Immature natural killer cell (primary cell): ENCODE measurements at regions not wholly inside any gene's neighbourhood (a gene's known extent, or its start where the extent isn't known, plus 50 kb on each side); places are given as distances from the start of the nearest gene placed in this dataset.

Experiments
- DNase-seq, 3 donors: peaks; one replicate each; pipeline ENCODE4 v3.0.0; 2022; ENCODE audit warnings: mixed read lengths in 1 of 3
- H3K27ac Mint-ChIP-seq, 6 donors: one replicate each; pipeline ENCODE4 v1.8.0; 2020; ENCODE audit warnings: mixed read lengths in 6 of 6, mild to moderate bottlenecking in 5 of 6, inconsistent platforms in 4 of 6, moderate library complexity in 3 of 6
- H3K27me3 Mint-ChIP-seq, 3 donors: one replicate each; pipeline ENCODE4 v1.8.0; 2020 to 2021; ENCODE audit warnings: low read depth in 3 of 3, mild to moderate bottlenecking in 3 of 3, mixed read lengths in 3 of 3, moderate library complexity in 3 of 3, inconsistent platforms in 1 of 3
- H3K36me3 Mint-ChIP-seq, 3 donors: one replicate each; pipeline ENCODE4 v1.8.0; 2020; ENCODE audit warnings: mixed read lengths in 3 of 3, inconsistent platforms in 2 of 3, mild to moderate bottlenecking in 2 of 3
- H3K4me1 Mint-ChIP-seq, 2 donors: one replicate each; pipeline ENCODE4 v1.8.0; 2020; ENCODE audit warnings: inconsistent platforms in 2 of 2, mild to moderate bottlenecking in 2 of 2, mixed read lengths in 2 of 2, moderate library complexity in 1 of 2
- H3K4me3 Mint-ChIP-seq, 5 donors: one replicate each; pipeline ENCODE4 v1.8.0; 2020; ENCODE audit warnings: mild to moderate bottlenecking in 5 of 5, mixed read lengths in 5 of 5, inconsistent platforms in 3 of 5, moderate library complexity in 3 of 5
- H3K9me3 Mint-ChIP-seq, 6 donors: one replicate each; pipeline ENCODE4 v1.8.0; 2020; ENCODE audit warnings: mild to moderate bottlenecking in 6 of 6, mixed read lengths in 6 of 6, inconsistent platforms in 4 of 6, moderate library complexity in 3 of 6

- H3K27ac Mint-ChIP-seq, result peak overlapping the region in 2 of 6 donors; percentile 20 to 75
- no peak overlapping the region for H3K4me3 Mint-ChIP-seq
- no peak for DNase-seq
- peaks cover 0 to 3% (median 2%) of the 10 kb centered on the region in 3 donors for H3K27me3 Mint-ChIP-seq
- peaks cover 3 to 5% (median 4%) of the 10 kb centered on the region in 3 donors for H3K36me3 Mint-ChIP-seq
- no peaks in the 10 kb centered on the region for H3K9me3 Mint-ChIP-seq
- peaks cover 11 to 34% of the 10 kb centered on the region in 2 donors for H3K4me1 Mint-ChIP-seq
Observed at GRCh38 chr13:73733706-73734105, 400.5 kb downstream of the KLF12 start.

DNA sequence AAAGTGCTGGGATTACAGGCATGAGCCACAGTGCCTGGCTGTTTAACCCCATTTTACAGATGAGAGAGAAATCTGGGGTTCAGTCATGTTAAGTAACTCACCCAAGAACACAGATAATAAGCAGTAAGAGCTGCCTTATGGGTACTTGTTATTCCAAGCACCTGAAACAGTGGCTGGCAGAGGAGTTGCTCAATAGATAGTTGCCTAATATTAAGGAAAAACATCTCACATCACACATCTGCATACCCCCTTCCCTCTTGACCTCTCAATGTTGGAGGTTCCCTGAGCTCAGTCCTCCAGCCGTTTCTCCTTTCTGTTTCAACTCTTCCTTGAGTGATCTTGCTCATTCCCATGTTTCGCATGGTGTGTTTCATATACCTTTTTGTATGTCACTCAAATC is 401.9 kb downstream of the KLF12 start:
- no peak for DNase-seq
- peaks cover 0 to 2% (median 2%) of the 10 kb centered on the region in 3 donors for H3K27me3 Mint-ChIP-seq
- H3K27ac Mint-ChIP-seq, result peak overlapping the region in 3 of 6 donors; percentile 24 to 36 (median 32)
- no peak overlapping the region for H3K4me3 Mint-ChIP-seq
- H3K36me3 Mint-ChIP-seq, result peaks cover 5 to 10% (median 8%) of the 10 kb centered on the region in 3 donors
- H3K4me1 Mint-ChIP-seq, result peaks cover 11 to 35% of the 10 kb centered on the region in 2 donors
- H3K9me3 Mint-ChIP-seq, result no peaks in the 10 kb centered on the region

DNA sequence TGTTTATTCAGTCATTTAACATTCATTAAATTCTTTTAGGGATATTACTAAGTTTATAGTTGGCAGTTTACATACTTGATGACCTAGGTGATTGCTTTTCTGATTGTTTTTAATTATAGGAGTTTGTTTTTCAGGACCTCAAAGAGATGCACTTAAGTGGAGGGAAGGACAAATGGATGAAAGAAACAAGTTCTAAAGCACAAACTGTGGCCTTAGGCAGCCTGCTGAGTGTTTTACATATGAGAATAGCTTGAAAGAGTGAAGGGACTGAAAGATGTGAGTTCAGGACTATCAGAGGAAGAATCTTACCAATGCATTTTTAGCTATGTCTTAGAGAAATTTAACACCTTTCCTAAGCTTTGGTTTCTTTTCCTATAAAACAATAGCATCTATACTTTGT is 402.6 kb downstream of the KLF12 start:
- DNase-seq, result no peak
- Mint-ChIP-seq H3K36me3 (peaks cover 5 to 10% (median 9%) of the 10 kb centered on the region in 3 donors), H3K27ac (peak overlapping the region in 4 of 6 donors; percentile 28 to 75 (median 48)), H3K4me3 (no peak overlapping the region), H3K27me3 (peaks cover 0 to 2% (median 2%) of the 10 kb centered on the region in 3 donors), H3K4me1 (peaks cover 11 to 36% of the 10 kb centered on the region in 2 donors), H3K9me3 (no peaks in the 10 kb centered on the region)

DNA sequence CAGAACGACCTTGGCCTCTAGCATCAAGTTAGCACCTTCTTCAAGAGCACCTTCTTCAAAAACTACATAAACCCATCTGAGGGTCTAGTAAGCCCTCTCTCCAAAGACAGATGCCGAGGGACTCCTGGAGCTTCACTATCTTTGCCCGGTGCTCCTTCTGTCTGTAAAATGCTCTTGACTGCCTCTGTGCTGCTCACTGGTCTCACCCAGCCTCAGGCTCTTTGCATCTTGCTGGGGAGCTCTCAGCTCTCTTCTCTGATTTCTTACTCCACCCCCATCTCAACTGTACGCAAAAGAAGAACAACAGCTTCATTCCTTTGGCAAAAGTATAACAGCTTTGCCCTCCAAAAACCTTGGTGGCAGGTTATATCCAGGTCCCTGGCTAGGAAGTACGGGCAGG is 404.2 kb downstream of the KLF12 start:
- no peaks in the 10 kb centered on the region for H3K9me3 Mint-ChIP-seq
- peaks cover 0 to 2% (median 1%) of the 10 kb centered on the region in 3 donors for H3K27me3 Mint-ChIP-seq
- DNase-seq, result no peak
- peaks cover 8 to 22% of the 10 kb centered on the region in 2 donors for H3K4me1 Mint-ChIP-seq
- H3K4me3 Mint-ChIP-seq, result no peak overlapping the region
- peaks cover 0 to 9% (median 9%) of the 10 kb centered on the region in 3 donors for H3K36me3 Mint-ChIP-seq
- H3K27ac Mint-ChIP-seq, result peak overlapping the region in 3 of 6 donors; percentile 1 to 35 (median 34)

- no peak for DNase-seq
- Mint-ChIP-seq H3K9me3 (no peaks in the 10 kb centered on the region), H3K4me1 (peaks cover 8 to 20% of the 10 kb centered on the region in 2 donors), H3K27ac (peak overlapping the region in 1 of 6 donors; percentile 19), H3K36me3 (peaks cover 0 to 9% (median 9%) of the 10 kb centered on the region in 3 donors), H3K27me3 (peaks cover 0 to 2% (median 1%) of the 10 kb centered on the region in 3 donors), H3K4me3 (no peak overlapping the region)
Observed at GRCh38 chr13:73729046-73729445, 405.2 kb downstream of the KLF12 start.

GRCh38 chr13:73722120-73722519 is 412.1 kb downstream of the KLF12 start:
- H3K27me3 Mint-ChIP-seq, result peaks cover 1 to 2% (median 2%) of the 10 kb centered on the region in 3 donors
- peak overlapping the region in 5 of 6 donors; percentile 21 to 78 (median 51) for H3K27ac Mint-ChIP-seq
- peaks cover 15 to 42% of the 10 kb centered on the region in 2 donors for H3K4me1 Mint-ChIP-seq
- peaks cover 0 to 4% (median 3%) of the 10 kb centered on the region in 3 donors for H3K36me3 Mint-ChIP-seq
- H3K4me3 Mint-ChIP-seq, result no peak overlapping the region
- H3K9me3 Mint-ChIP-seq, result no peaks in the 10 kb centered on the region
- DNase-seq, result no peak

DNA sequence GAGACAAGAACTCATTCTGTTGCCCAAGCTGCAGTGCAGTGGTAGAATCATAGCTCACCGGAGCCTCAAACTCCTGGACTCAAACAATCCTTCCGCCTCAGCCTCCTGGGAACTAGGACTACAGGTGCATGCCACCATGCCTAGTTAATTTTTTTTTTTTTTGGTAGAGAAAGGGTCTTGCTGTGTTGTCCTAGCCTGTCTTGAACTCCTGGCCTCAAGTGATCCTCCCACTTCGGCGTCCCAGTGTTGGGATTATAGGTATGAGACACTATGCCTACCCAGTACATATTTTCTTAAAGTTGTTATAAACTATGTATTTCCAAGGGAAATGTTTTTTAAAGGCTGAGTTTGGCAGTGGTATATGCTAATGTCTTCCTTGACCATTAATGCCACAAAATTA is 412.6 kb downstream of the KLF12 start:
- Mint-ChIP-seq H3K36me3 (peaks cover 0 to 4% (median 3%) of the 10 kb centered on the region in 3 donors), H3K4me1 (peaks cover 19 to 46% of the 10 kb centered on the region in 2 donors), H3K27ac (peak overlapping the region in 2 of 6 donors; percentile 39 to 78), H3K9me3 (no peaks in the 10 kb centered on the region), H3K27me3 (peaks cover 1 to 2% (median 2%) of the 10 kb centered on the region in 3 donors), H3K4me3 (no peak overlapping the region)
- DNase-seq, result no peak

DNA sequence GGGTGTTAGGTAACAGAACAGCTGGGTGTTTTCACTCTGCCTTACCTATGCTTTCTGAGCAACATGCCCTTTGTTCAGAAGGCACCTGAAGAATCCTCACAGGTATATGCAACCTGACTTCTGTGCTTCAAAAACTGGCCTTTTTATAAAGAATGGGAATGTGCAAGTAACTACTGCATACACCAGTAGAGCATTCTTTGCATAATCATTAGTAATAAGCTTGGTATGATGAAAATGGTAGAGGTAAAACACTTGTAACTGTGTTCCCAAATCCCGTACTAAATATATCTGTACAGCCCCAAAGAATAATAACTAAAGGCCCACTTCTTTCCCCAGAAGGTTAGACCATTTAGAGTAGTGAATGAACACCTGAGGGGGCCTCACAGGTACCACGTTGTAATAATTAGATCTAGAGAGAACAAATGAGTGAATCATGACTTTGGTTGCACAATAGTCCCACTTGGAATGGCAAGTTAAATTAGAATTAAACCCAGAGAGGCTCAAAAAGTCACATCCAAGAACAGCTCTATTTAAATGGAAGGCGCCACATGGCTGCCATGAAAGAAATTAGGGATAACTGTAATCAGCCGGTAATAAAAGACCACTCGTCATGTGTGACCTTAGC is 413.9 kb downstream of the KLF12 start:
- no peaks in the 10 kb centered on the region for H3K9me3 Mint-ChIP-seq
- no peak for DNase-seq
- no peak overlapping the region for H3K4me3 Mint-ChIP-seq
- H3K4me1 Mint-ChIP-seq, result peaks cover 32 to 59% of the 10 kb centered on the region in 2 donors
- H3K36me3 Mint-ChIP-seq, result peaks cover 0 to 3% (median 0%) of the 10 kb centered on the region in 3 donors
- peaks cover 2 to 7% (median 2%) of the 10 kb centered on the region in 3 donors for H3K27me3 Mint-ChIP-seq
- peak overlapping the region in 5 of 6 donors; percentile 9 to 38 (median 26) for H3K27ac Mint-ChIP-seq

- peak overlapping the region; percentile 60 to 91 (median 86) for H3K27ac Mint-ChIP-seq
- H3K4me3 Mint-ChIP-seq, result peak overlapping the region in 2 of 5 donors; percentile 24 to 52
- no peaks in the 10 kb centered on the region for H3K9me3 Mint-ChIP-seq
- H3K4me1 Mint-ChIP-seq, result peaks cover 50 to 79% of the 10 kb centered on the region in 2 donors
- DNase-seq, result no peak
- H3K36me3 Mint-ChIP-seq, result peaks cover 8 to 12% (median 9%) of the 10 kb centered on the region in 3 donors
- peaks cover 2 to 6% (median 2%) of the 10 kb centered on the region in 3 donors for H3K27me3 Mint-ChIP-seq
Observed at GRCh38 chr13:73718246-73718645, 416.0 kb downstream of the KLF12 start.

GRCh38 chr13:73717632-73718031 is 416.6 kb downstream of the KLF12 start:
- H3K4me1 Mint-ChIP-seq, result peaks cover 50 to 78% of the 10 kb centered on the region in 2 donors
- peaks cover 9 to 17% (median 11%) of the 10 kb centered on the region in 3 donors for H3K36me3 Mint-ChIP-seq
- DNase-seq, result peak in 2 of 3 donors; percentile 5 to 10
- no peaks in the 10 kb centered on the region for H3K9me3 Mint-ChIP-seq
- H3K27me3 Mint-ChIP-seq, result peaks cover 2 to 9% (median 2%) of the 10 kb centered on the region in 3 donors
- peak overlapping the region; percentile 7 to 52 (median 26) for H3K4me3 Mint-ChIP-seq
- peak overlapping the region; percentile 60 to 91 (median 86) for H3K27ac Mint-ChIP-seq

- peaks cover 2 to 9% (median 2%) of the 10 kb centered on the region in 3 donors for H3K27me3 Mint-ChIP-seq
- peak overlapping the region; percentile 87 to 99 (median 94) for H3K27ac Mint-ChIP-seq
- peak overlapping the region; percentile 70 to 89 (median 81) for H3K4me3 Mint-ChIP-seq
- DNase-seq, result no peak
- no peaks in the 10 kb centered on the region for H3K9me3 Mint-ChIP-seq
- H3K4me1 Mint-ChIP-seq, result peaks cover 50 to 67% of the 10 kb centered on the region in 2 donors
- H3K36me3 Mint-ChIP-seq, result peaks cover 15 to 24% (median 15%) of the 10 kb centered on the region in 3 donors
Observed at GRCh38 chr13:73715911-73716510, 418.2 kb downstream of the KLF12 start.

GRCh38 chr13:73715114-73715910 is 418.9 kb downstream of the KLF12 start:
- Mint-ChIP-seq H3K27ac (peak overlapping the region; percentile 87 to 99 (median 94)), H3K9me3 (no peaks in the 10 kb centered on the region), H3K27me3 (peaks cover 2 to 9% (median 2%) of the 10 kb centered on the region in 3 donors), H3K36me3 (peaks cover 18 to 27% (median 19%) of the 10 kb centered on the region in 3 donors), H3K4me1 (peaks cover 50 to 60% of the 10 kb centered on the region in 2 donors), H3K4me3 (peak overlapping the region; percentile 70 to 89 (median 81))
- DNase-seq, result peak; percentile 71 to 80 (median 74)

- Mint-ChIP-seq H3K4me3 (peak overlapping the region in 4 of 5 donors; percentile 8 to 89 (median 84)), H3K4me1 (peaks cover 49 to 57% of the 10 kb centered on the region in 2 donors), H3K36me3 (peaks cover 18 to 30% (median 19%) of the 10 kb centered on the region in 3 donors), H3K27ac (peak overlapping the region; percentile 87 to 99 (median 94)), H3K27me3 (peaks cover 2 to 9% (median 2%) of the 10 kb centered on the region in 3 donors), H3K9me3 (no peaks in the 10 kb centered on the region)
- no peak for DNase-seq
Observed at GRCh38 chr13:73714522-73714921, 419.7 kb downstream of the KLF12 start.
